H1 (cell line): ENCODE measurements at regions not wholly inside any gene's neighbourhood (a gene's known extent, or its start where the extent isn't known, plus 50 kb on each side); places are given as distances from the start of the nearest gene placed in this dataset.
"Not testable (repeated sequence)": the region's sequence is repeated elsewhere in the genome, so short reads cannot be mapped to it uniquely, and the experiment has no call there.

Source experiments
- CTCF ChIA-PET: fragments of 300-600 bp; sonication (Branson Sonifier 250); formaldehyde crosslinking; loops from one replicate; lab custom pipeline; 2021; ENCODE audit not compliant: partially characterized antibody; lab: Charles Lee
- POLR2A ChIA-PET: fragments of 300-600 bp; sonication (Branson Sonifier 250); formaldehyde crosslinking; loops from one replicate; lab custom pipeline; 2021; ENCODE audit warnings: inconsistent platforms; ENCODE audit not compliant: partially characterized antibody; lab: Charles Lee
- DNase-seq, 2 experiments: peaks; one replicate each; pipeline versions ENCODE4 v3.0.0 to v3.0.0-alpha.2; 2010 to 2022; ENCODE audit warnings: low spot score in 2 of 2, low read depth in 1 of 2, mixed read lengths in 1 of 2
- FAIRE-seq: peaks from 2 replicates; lab custom pipeline; 2011; peaks lifted over from hg19 to GRCh38; lab: Jason Lieb, UNC
- H2AFZ ChIP-seq: 2 replicates; pipeline ENCODE4 v1.8.1; 2012; ENCODE audit warnings: low read length, inconsistent platforms
- H2AK5ac ChIP-seq: 2 replicates; pipeline ENCODE4 v1.6.1; 2013; ENCODE audit warnings: low read depth, low read length
- H2BK120ac ChIP-seq: replicated peaks from 2 replicates; pipeline ENCODE3; 2013; ENCODE audit warnings: low read depth, low read length, inconsistent platforms
- H2BK12ac ChIP-seq: 2 replicates; pipeline ENCODE4 v1.6.1; 2013; ENCODE audit warnings: low read depth, low read length
- H2BK15ac ChIP-seq: 2 replicates; pipeline ENCODE4 v1.6.1; 2013; ENCODE audit warnings: low read length
- H2BK20ac ChIP-seq: 2 replicates; pipeline ENCODE4 v1.6.1; 2013; ENCODE audit warnings: low read length
- H2BK5ac ChIP-seq: 2 replicates; pipeline ENCODE4 v1.6.1; 2013; ENCODE audit warnings: low read depth, low read length
- H3K14ac ChIP-seq: 2 replicates; pipeline ENCODE4 v1.6.1; 2013; ENCODE audit warnings: inconsistent platforms; ENCODE audit not compliant: insufficient read length
- H3K18ac ChIP-seq: 2 replicates; pipeline ENCODE4 v1.6.1; 2013; ENCODE audit warnings: low read length; ENCODE audit errors: extremely low read depth
- H3K23ac ChIP-seq: 2 replicates; pipeline ENCODE4 v1.6.1; 2013; ENCODE audit warnings: inconsistent platforms; ENCODE audit not compliant: insufficient read length
- H3K23me2 ChIP-seq: 2 replicates; pipeline ENCODE4 v1.6.1; 2013; ENCODE audit warnings: low read depth, low read length
- H3K27ac ChIP-seq: 2 replicates; pipeline ENCODE4 v1.6.1; 2011; ENCODE audit warnings: low read depth, low read length, inconsistent platforms
- H3K27me3 ChIP-seq, 4 experiments: replicated peaks in 1 of 4; 1 replicate in 1 of 4; 2 replicates in 3 of 4; pipeline versions ENCODE4 v1.6.1 to v1.8.1; 2011 to 2013; ENCODE audit warnings: low read length in 3 of 4, mild to moderate bottlenecking in 3 of 4, inconsistent platforms in 2 of 4, mixed read lengths in 2 of 4, moderate library complexity in 1 of 4; ENCODE audit not compliant: control insufficient read depth in 3 of 4, insufficient read depth in 3 of 4; ENCODE audit errors: extremely low read depth in 1 of 4
- H3K36me3 ChIP-seq, 4 experiments: 2 replicates each; pipeline versions ENCODE4 v1.6.1 to v1.8.1; 2011 to 2013; ENCODE audit warnings: mild to moderate bottlenecking in 4 of 4, low read length in 3 of 4, moderate library complexity in 2 of 4, control low read depth in 1 of 4, inconsistent platforms in 1 of 4; ENCODE audit not compliant: insufficient read depth in 4 of 4, control insufficient read depth in 2 of 4
- H3K4ac ChIP-seq: replicated peaks from 2 replicates; pipeline ENCODE3; 2013; ENCODE audit warnings: low read length, low read depth, mixed read lengths, inconsistent platforms; ENCODE audit not compliant: insufficient read length
- H3K4me1 ChIP-seq, 4 experiments: replicated peaks in 1 of 4; 1 replicate in 1 of 4; 2 replicates in 3 of 4; pipeline versions ENCODE4 v1.6.1 to v1.8.1; 2011 to 2013; ENCODE audit warnings: low read length in 3 of 4, inconsistent platforms in 2 of 4, mixed read lengths in 1 of 4; ENCODE audit not compliant: insufficient read depth in 4 of 4, control insufficient read depth in 3 of 4
- H3K4me2 ChIP-seq, 2 experiments: 2 replicates each; pipeline versions ENCODE4 v1.6.1 to v1.8.1; 2011 to 2013; ENCODE audit warnings: low read depth in 2 of 2, low read length in 2 of 2, control low read depth in 1 of 2, inconsistent platforms in 1 of 2, mild to moderate bottlenecking in 1 of 2; ENCODE audit not compliant: insufficient read depth in 1 of 2
- H3K4me3 ChIP-seq, 4 experiments: fragments of 200-600, 300-600 bp in 1 of 4; sonication (generic), shearing (Covaris generic), sonication (Bioruptor Twin) in 1 of 4; 2 replicates each; pipeline versions ENCODE4 v1.5.1 to v1.8.1; 2011 to 2016; ENCODE audit warnings: low read length in 4 of 4, low read depth in 3 of 4, control low read depth in 2 of 4, inconsistent platforms in 2 of 4, mild to moderate bottlenecking in 2 of 4, mixed read lengths in 1 of 4, moderate library complexity in 1 of 4; ENCODE audit not compliant: insufficient read depth in 2 of 4; ENCODE audit errors: extremely low read depth in 1 of 4
- H3K56ac ChIP-seq: replicated peaks from 2 replicates; pipeline ENCODE3; 2013; ENCODE audit warnings: low read depth, mild to moderate bottlenecking, mixed read lengths, low read length, inconsistent platforms; ENCODE audit not compliant: insufficient read length
- H3K79me1 ChIP-seq: 2 replicates; pipeline ENCODE4 v1.6.1; 2013; ENCODE audit warnings: low read depth, low read length, control low read depth
- H3K79me2 ChIP-seq, 2 experiments: 2 replicates each; pipeline versions ENCODE4 v1.6.1 to v1.8.1; 2012 to 2013; ENCODE audit warnings: low read length in 2 of 2, mild to moderate bottlenecking in 2 of 2, inconsistent platforms in 1 of 2; ENCODE audit not compliant: insufficient read depth in 2 of 2, control insufficient read depth in 1 of 2
- H3K9ac ChIP-seq, 4 experiments: replicated peaks in 1 of 4; 1 replicate in 1 of 4; 2 replicates in 3 of 4; pipeline versions ENCODE4 v1.6.1 to v1.8.1; 2011 to 2013; ENCODE audit warnings: low read depth in 3 of 4, low read length in 3 of 4, control low read depth in 2 of 4, mild to moderate bottlenecking in 2 of 4, moderate library complexity in 2 of 4, inconsistent platforms in 1 of 4; ENCODE audit errors: extremely low read depth in 1 of 4
- H3K9me3 ChIP-seq, 2 experiments: 2 replicates each; pipeline versions ENCODE4 v1.6.1 to v1.8.1; 2012 to 2013; ENCODE audit warnings: mild to moderate bottlenecking in 2 of 2, moderate library complexity in 2 of 2, control low read depth in 1 of 2, inconsistent platforms in 1 of 2, low read depth in 1 of 2, low read length in 1 of 2, mixed read lengths in 1 of 2; ENCODE audit not compliant: insufficient read depth in 2 of 2
- H4K20me1 ChIP-seq, 2 experiments: replicated peaks in 1 of 2; 2 replicates each; pipeline versions ENCODE3 to v1.8.1; 2011 to 2013; ENCODE audit warnings: inconsistent platforms in 2 of 2, low read length in 2 of 2, mild to moderate bottlenecking in 1 of 2; ENCODE audit not compliant: insufficient read depth in 2 of 2, control insufficient read depth in 1 of 2
- H4K5ac ChIP-seq: 2 replicates; pipeline ENCODE4 v1.6.1; 2013; ENCODE audit warnings: low read length, low read depth, mixed read lengths, inconsistent platforms; ENCODE audit not compliant: insufficient read length
- H4K8ac ChIP-seq: 2 replicates; pipeline ENCODE4 v1.8.0; 2013; ENCODE audit warnings: mild to moderate bottlenecking, moderate library complexity, low read length, inconsistent platforms; ENCODE audit not compliant: insufficient read depth; ENCODE audit errors: extremely low read depth
- H4K91ac ChIP-seq: replicated peaks from 2 replicates; pipeline ENCODE3; 2013; ENCODE audit warnings: low read length, mixed read lengths, inconsistent platforms; ENCODE audit not compliant: insufficient read length
- RAD21 ChIP-seq, 2 experiments: IDR thresholded peaks in 1 of 2; conservative IDR thresholded peaks in 1 of 2; 2 replicates each; pipeline ENCODE4 v1.6.1; 2011; ENCODE audit warnings: low read depth in 2 of 2, low read length in 2 of 2, improper control_type of control experiment in 1 of 2, inconsistent platforms in 1 of 2, mild to moderate bottlenecking in 1 of 2, moderate library complexity in 1 of 2
- WGBS, 2 experiments: shearing (Covaris generic) in 1 of 2; methylation state at CpG; one replicate each; pipeline versions ENCODE4 v1.1.6 to v1.1.7; 2013 to 2015; ENCODE audit warnings: low lambda C conversion rate in 2 of 2, mixed read lengths in 2 of 2, inconsistent platforms in 1 of 2, low coverage in 1 of 2, missing lambda C conversion rate in 1 of 2; ENCODE audit not compliant: insufficient replicate concordance in 2 of 2, insufficient coverage in 1 of 2, insufficient read length in 1 of 2; ENCODE audit errors: extremely low coverage in 1 of 2, missing lambda C conversion rate in 1 of 2; 5-methylcytosine and 5-hydroxymethylcytosine counted together
- TF ChIP-seq, protein P1 (sequence below), 3 experiments: IDR thresholded peaks; 1 replicate in 2 of 3; 2 replicates in 1 of 3; pipeline versions ENCODE4 v1.5.1 to v1.6.1; 2011; ENCODE audit warnings: low read length in 3 of 3, mild to moderate bottlenecking in 3 of 3, inconsistent platforms in 2 of 3, low read depth in 1 of 3, moderate library complexity in 1 of 3; ENCODE audit not compliant: insufficient read depth in 1 of 3; ENCODE audit errors: control extremely low read depth in 1 of 3

GRCh38 chr13:25005050-25005497 is 90.9 kb upstream of the PABPC3 start:
- H4K5ac ChIP-seq, DNase-seq, H3K36me3 ChIP-seq, H3K23ac ChIP-seq, H3K4ac ChIP-seq, H3K27ac ChIP-seq, H3K79me2 ChIP-seq, H3K27me3 ChIP-seq, H2BK5ac ChIP-seq, H3K79me1 ChIP-seq, H3K23me2 ChIP-seq, H2AK5ac ChIP-seq, H4K20me1 ChIP-seq, H2AFZ ChIP-seq, H3K9me3 ChIP-seq, H2BK20ac ChIP-seq, H3K14ac ChIP-seq, POLR2A ChIA-PET, H2BK120ac ChIP-seq, H4K91ac ChIP-seq, H3K56ac ChIP-seq, H3K18ac ChIP-seq, H2BK15ac ChIP-seq, H3K9ac ChIP-seq, H3K4me1 ChIP-seq, H2BK12ac ChIP-seq, H4K8ac ChIP-seq: not testable (repeated sequence)
- peak; percentile 39 to 49; a peak in 3 of 4 replicates for TF ChIP-seq RAD21 (IDR thresholded peaks at IDR 0.05 in 1 of 2, conservative IDR thresholded peaks at IDR 0.05 in 1 of 2; ENCODE audit: low read depth in 2 of 2, low read length in 2 of 2)
- TF ChIP-seq, protein P1, sequence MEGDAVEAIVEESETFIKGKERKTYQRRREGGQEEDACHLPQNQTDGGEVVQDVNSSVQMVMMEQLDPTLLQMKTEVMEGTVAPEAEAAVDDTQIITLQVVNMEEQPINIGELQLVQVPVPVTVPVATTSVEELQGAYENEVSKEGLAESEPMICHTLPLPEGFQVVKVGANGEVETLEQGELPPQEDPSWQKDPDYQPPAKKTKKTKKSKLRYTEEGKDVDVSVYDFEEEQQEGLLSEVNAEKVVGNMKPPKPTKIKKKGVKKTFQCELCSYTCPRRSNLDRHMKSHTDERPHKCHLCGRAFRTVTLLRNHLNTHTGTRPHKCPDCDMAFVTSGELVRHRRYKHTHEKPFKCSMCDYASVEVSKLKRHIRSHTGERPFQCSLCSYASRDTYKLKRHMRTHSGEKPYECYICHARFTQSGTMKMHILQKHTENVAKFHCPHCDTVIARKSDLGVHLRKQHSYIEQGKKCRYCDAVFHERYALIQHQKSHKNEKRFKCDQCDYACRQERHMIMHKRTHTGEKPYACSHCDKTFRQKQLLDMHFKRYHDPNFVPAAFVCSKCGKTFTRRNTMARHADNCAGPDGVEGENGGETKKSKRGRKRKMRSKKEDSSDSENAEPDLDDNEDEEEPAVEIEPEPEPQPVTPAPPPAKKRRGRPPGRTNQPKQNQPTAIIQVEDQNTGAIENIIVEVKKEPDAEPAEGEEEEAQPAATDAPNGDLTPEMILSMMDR (IDR thresholded peaks at IDR 0.05; ENCODE audit: control extremely low read depth in 1 of 3, insufficient read depth in 1 of 3, low read depth in 1 of 3, low read length in 3 of 3), result peak in 2 of 3 experiments; percentile 15 to 52; a peak in 2 of 4 replicates
- CTCF ChIA-PET, result interaction anchor here (0.6 to 3.4 kb wide), 27 partner anchors 9 to 1066 kb away, joined by 3 to 29 read pairs (median 4); no protein-coding TSS in a partner anchor
- H3K4me3 ChIP-seq, result peak overlapping the region in 1 of 4 experiments; percentile 44; a peak in 1 of 8 replicates
- FAIRE-seq, result peak; percentile 91
- peak overlapping the region in 1 of 2 experiments; percentile 52; a peak in 2 of 4 replicates for H3K4me2 ChIP-seq
- 26% methylated on average over 5 of the region's 5 CpGs; no CpG with 5 or more reads in 1 of the 2 experiments for WGBS, 2 experiments
